ENCODE measurements at regions not wholly inside any gene's neighbourhood (a gene's known extent, or its start where the extent isn't known, plus 50 kb on each side); places are given as distances from the start of the nearest gene placed in this dataset.
"Not testable (repeated sequence)": the region's sequence is repeated elsewhere in the genome, so short reads cannot be mapped to it uniquely, and the experiment has no call there.

DNA sequence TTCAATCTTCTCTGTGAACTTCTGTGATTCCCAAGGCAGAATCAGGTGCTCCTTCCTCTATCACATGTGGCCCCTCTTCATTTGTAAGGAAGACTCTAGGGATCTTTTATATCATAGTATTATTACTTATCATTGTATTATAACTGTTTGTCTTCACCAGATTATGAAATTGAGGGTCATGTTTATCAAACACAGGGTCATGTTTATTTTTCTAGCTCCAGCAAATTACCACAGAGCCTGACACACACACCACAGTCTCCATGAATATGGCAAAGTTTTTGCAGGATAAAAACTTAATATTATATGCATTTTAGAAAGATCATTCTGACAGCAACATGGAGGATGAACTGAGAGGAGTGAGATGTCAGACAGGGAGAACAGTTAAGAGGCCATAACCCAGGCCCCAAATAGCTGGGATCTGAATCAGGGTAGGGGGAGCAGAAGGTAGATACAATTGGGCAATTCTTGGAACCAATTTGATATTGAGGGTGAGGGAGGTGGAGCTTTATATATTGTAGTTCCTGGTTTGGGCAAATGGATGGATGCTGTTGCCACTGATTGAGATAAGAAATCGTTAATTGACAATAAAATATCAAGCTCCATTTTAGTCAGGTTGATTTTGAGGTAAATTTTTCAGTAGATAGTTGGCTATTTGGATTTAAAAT, 130.7 kb downstream of the DHRS2 start:
- no peaks in the 10 kb centered on the region for H3K9me3 Mint-ChIP-seq (ENCODE audit: insufficient read depth)
- peaks cover 17% of the 10 kb centered on the region for H3K27me3 Mint-ChIP-seq (ENCODE audit: low read depth)
- H3K4me1 Mint-ChIP-seq (ENCODE audit: low read depth): no peaks in the 10 kb centered on the region
- no peaks in the 10 kb centered on the region for H3K36me3 Mint-ChIP-seq (ENCODE audit: low read depth)
- H3K4me3 Mint-ChIP-seq: no peak overlapping the region
- H3K27ac Mint-ChIP-seq: no peak overlapping the region
- CTCF ChIA-PET: no interaction called here
- DNase-seq: no peak
- no peak for ATAC-seq
- POLR2A ChIA-PET: no interaction called here

DNA sequence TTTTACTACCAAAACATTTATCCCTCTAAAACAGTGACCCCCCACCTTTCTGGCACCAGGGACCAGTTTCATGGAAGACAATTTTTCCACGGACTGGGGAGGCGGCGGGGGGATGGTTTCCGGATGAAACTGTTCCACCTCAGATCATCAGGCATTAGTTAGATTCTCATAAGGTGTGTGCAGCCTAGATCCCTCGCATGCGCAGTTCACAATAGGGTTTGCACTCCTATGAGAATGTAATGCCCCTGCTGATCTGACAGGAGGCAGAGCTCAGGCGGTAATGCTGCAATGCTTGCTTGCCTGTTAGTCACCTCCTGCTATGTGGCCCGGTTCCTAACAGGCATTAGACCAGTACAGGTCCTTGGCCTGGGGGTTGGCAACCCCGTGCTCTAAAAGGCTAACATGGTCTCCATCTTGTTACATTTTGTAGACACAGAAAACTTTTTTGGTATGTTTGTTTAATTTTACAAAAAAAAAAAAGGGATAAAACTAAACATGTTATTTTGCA, 133.1 kb downstream of the DHRS2 start:
- H3K36me3 Mint-ChIP-seq (ENCODE audit: low read depth); H3K9me3 Mint-ChIP-seq (ENCODE audit: insufficient read depth); ATAC-seq; H3K4me1 Mint-ChIP-seq (ENCODE audit: low read depth); H3K27ac Mint-ChIP-seq; DNase-seq; POLR2A ChIA-PET; CTCF ChIA-PET; H3K4me3 Mint-ChIP-seq: not testable (repeated sequence)
- peaks cover 14% of the 10 kb centered on the region for H3K27me3 Mint-ChIP-seq (ENCODE audit: low read depth)

DNA sequence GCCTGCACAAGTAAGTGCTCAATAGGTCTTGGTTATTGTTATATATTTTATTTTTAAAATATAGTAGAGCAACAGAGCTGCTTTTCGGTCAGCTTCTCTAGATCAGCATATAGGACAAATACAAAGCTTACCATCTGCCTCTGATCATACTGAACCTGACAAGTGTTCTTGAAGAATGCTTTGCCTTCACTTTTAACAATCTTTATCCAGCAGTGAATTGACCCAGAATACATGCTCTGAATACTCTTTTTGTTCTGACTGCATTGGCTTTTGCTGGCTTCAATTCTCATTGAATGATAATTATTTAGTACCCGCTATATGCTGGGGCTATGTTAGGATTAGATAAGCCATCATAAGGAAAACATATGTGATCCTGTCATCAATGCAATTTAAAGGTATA, 137.8 kb downstream of the DHRS2 start:
- no peak overlapping the region for H3K4me3 Mint-ChIP-seq
- ATAC-seq (no peak), DNase-seq (no peak)
- H3K9me3 Mint-ChIP-seq (ENCODE audit: insufficient read depth): no peaks in the 10 kb centered on the region
- ChIA-PET CTCF (no interaction called here), POLR2A (no interaction called here)
- no peaks in the 10 kb centered on the region for H3K4me1 Mint-ChIP-seq (ENCODE audit: low read depth)
- H3K36me3 Mint-ChIP-seq (ENCODE audit: low read depth): no peaks in the 10 kb centered on the region
- H3K27me3 Mint-ChIP-seq (ENCODE audit: low read depth): peaks cover 15% of the 10 kb centered on the region
- no peak overlapping the region for H3K27ac Mint-ChIP-seq

DNA sequence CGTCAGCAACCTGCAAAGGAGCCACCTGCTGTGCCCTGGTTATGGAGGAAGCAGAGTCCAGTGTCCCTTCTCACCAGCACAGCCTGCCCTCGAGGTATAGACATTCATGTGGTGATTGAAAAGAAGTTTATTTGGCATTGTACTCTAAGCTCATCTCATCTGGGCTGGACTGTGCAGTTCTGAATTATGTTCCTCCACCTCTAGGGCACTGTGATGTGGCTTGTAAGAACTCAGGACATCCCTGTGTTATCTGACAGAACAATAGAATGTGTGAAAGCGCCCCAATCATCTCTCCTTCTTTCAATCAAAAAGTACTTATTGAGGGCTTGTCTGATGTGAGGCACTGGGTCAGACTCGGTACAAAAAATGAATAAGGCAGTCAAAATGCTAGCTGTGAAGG, 140.1 kb downstream of the DHRS2 start:
- ATAC-seq: no peak
- Mint-ChIP-seq H3K27ac (no peak overlapping the region), H3K4me3 (no peak overlapping the region), H3K27me3 (ENCODE audit: low read depth) (peaks cover 12% of the 10 kb centered on the region), H3K9me3 (ENCODE audit: insufficient read depth) (no peaks in the 10 kb centered on the region), H3K4me1 (ENCODE audit: low read depth) (no peaks in the 10 kb centered on the region), H3K36me3 (ENCODE audit: low read depth) (no peaks in the 10 kb centered on the region)
- ChIA-PET CTCF (no interaction called here), POLR2A (no interaction called here)
- no peak for DNase-seq

DNA sequence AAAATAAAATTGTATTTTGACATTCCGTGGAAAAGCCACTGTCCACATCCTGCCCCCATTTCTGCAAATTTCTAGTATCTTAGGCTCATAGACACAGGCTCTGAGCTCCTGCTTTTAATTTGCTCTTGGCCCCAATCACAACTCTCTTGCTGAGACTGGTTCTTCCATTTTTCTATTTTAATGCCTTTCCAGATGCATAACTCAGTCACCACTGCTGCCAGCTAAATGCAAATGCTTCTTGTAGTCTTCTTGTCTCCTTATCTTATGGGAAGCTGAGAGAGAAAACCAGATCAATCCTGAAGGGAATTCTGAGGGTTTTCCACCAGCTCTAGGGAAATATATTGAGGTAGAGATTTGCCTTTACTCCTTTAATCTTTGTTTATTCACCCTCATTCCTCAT, 149.0 kb downstream of the DHRS2 start:
- Mint-ChIP-seq H3K27ac (no peak overlapping the region), H3K4me3 (no peak overlapping the region), H3K27me3 (ENCODE audit: low read depth) (peaks cover 18% of the 10 kb centered on the region), H3K9me3 (ENCODE audit: insufficient read depth) (no peaks in the 10 kb centered on the region), H3K36me3 (ENCODE audit: low read depth) (no peaks in the 10 kb centered on the region), H3K4me1 (ENCODE audit: low read depth) (no peaks in the 10 kb centered on the region)
- ChIA-PET CTCF (interaction anchor here (1.6 kb wide), 1 partner anchor 10 kb away, joined by 4 read pairs; no protein-coding TSS in a partner anchor), POLR2A (no interaction called here)
- ATAC-seq (no peak), DNase-seq (no peak)

DNA sequence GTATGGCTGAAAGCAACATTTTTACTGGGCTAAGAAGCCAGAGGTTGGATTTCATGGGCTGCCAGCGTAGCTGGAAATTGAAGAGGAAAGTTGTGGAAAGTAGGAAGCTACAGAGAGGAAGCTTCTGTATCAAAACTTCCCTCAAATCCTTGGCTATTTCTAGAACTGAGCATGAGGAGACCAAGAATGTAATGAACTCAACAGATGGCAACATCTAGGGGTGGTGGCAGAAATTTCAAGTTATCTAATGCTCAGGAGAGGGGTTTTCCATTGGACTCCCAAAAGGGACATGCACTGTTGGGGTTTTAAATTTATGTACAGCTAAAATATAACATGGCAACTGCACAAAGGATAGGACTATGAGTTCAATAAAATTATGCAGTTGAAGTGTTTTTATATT, 151.3 kb downstream of the DHRS2 start:
- H3K9me3 Mint-ChIP-seq (ENCODE audit: insufficient read depth): no peaks in the 10 kb centered on the region
- H3K4me1 Mint-ChIP-seq (ENCODE audit: low read depth): no peaks in the 10 kb centered on the region
- H3K4me3 Mint-ChIP-seq: no peak overlapping the region
- ATAC-seq: no peak
- H3K36me3 Mint-ChIP-seq (ENCODE audit: low read depth): no peaks in the 10 kb centered on the region
- H3K27me3 Mint-ChIP-seq (ENCODE audit: low read depth): peaks cover 16% of the 10 kb centered on the region
- POLR2A ChIA-PET: no interaction called here
- no peak overlapping the region for H3K27ac Mint-ChIP-seq
- CTCF ChIA-PET: no interaction called here
- no peak for DNase-seq

DNA sequence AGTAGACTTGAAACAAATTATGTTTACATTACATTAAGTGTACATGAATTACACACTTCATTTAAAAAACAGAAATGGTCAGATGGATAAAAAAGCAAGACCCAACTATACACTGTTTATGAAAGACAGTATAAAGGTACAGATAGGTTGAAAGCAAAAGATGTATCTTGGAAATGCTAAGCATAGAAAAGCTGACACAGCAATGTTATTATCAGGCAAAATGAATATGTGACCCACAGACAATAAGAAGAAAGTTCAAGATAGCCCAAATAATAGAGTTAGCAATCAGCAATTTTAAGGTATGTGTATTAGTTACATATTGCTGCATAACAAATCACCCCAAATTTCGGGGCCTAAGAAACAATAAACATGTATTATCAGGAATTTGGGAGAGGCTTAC, 153.5 kb downstream of the DHRS2 start:
- Mint-ChIP-seq H3K4me1 (ENCODE audit: low read depth) (no peaks in the 10 kb centered on the region), H3K27ac (no peak overlapping the region), H3K36me3 (ENCODE audit: low read depth) (no peaks in the 10 kb centered on the region), H3K9me3 (ENCODE audit: insufficient read depth) (no peaks in the 10 kb centered on the region), H3K4me3 (no peak overlapping the region), H3K27me3 (ENCODE audit: low read depth) (peaks cover 16% of the 10 kb centered on the region)
- ChIA-PET POLR2A (no interaction called here), CTCF (no interaction called here)
- DNase-seq: no peak
- ATAC-seq: no peak

DNA sequence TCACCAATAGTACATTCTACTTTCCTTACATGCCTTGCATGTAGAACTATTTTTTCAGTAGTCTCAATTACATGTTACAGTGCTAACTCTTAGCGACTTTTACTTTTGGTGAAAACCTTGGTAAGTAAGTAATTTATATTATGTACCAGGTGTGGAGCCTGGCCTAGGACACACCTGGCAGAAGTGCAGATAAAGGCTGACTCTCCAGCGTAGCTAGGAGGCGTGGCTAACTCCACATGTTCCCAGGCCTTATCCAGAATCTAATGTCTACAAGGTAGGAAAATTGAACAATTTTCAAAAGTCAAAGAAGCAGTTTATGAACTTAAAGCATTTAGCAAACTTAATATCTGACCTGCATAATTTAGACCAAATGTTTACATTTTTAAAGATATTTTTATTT, 157.4 kb downstream of the DHRS2 start:
- Mint-ChIP-seq H3K27me3 (ENCODE audit: low read depth) (peaks cover 8% of the 10 kb centered on the region), H3K9me3 (ENCODE audit: insufficient read depth) (no peaks in the 10 kb centered on the region), H3K36me3 (ENCODE audit: low read depth) (no peaks in the 10 kb centered on the region), H3K4me1 (ENCODE audit: low read depth) (no peaks in the 10 kb centered on the region), H3K4me3 (no peak overlapping the region), H3K27ac (no peak overlapping the region)
- ChIA-PET POLR2A (no interaction called here), CTCF (no interaction called here)
- no peak for ATAC-seq
- no peak for DNase-seq

DNA sequence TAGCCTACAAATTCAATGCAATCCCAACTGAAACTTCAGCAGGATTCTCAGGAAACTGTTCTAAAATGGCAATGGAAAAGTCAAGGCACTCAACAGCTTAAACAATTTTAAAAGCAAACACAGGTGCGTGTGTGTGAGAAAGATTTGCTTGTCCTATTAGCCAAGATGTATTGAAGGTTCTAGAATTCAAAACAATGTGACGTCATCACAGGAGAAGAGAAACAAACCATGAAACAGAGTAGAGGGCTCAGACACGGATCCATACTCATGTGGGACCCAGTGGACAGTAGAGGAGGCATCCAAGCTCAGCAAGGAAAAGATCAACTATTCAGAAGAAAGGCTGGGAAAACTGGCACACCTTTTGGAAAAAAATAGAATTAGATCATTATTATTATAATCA, 152.8 kb upstream of the DHRS4 start:
- DNase-seq: no peak
- Mint-ChIP-seq H3K4me3 (no peak overlapping the region), H3K4me1 (ENCODE audit: low read depth) (no peaks in the 10 kb centered on the region), H3K9me3 (ENCODE audit: insufficient read depth) (peaks cover 9% of the 10 kb centered on the region), H3K36me3 (ENCODE audit: low read depth) (no peaks in the 10 kb centered on the region), H3K27me3 (ENCODE audit: low read depth) (peaks cover 19% of the 10 kb centered on the region), H3K27ac (no peak overlapping the region)
- ChIA-PET POLR2A (interaction anchor here (0.6 kb wide), 1 partner anchor 263 kb away, joined by 3 read pairs; no protein-coding TSS in a partner anchor), CTCF (no interaction called here)
- no peak for ATAC-seq

DNA sequence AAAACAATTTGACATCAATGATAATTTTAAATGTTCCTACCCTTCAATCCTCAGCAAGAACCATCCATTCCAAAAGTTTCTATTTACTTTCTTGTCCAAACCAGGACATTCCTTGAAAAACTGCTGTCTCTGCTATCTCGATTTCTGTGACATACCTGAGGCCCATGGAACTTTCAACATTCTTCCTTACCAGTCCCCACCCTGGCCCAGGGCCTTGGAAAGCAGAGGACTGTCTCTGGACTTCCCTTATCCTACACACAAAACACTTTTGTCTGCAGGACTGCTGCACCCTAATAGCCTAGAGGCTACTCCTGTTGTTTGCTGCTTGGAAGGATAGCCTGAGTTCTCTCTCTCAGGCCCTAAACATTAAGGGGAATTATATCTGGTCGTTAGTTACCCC, 151.8 kb upstream of the DHRS4 start:
- DNase-seq: no peak
- H3K27me3 Mint-ChIP-seq (ENCODE audit: low read depth): peaks cover 19% of the 10 kb centered on the region
- no peaks in the 10 kb centered on the region for H3K36me3 Mint-ChIP-seq (ENCODE audit: low read depth)
- H3K4me3 Mint-ChIP-seq: no peak overlapping the region
- H3K9me3 Mint-ChIP-seq (ENCODE audit: insufficient read depth): peaks cover 10% of the 10 kb centered on the region
- ChIA-PET CTCF (no interaction called here), POLR2A (no interaction called here)
- no peak overlapping the region for H3K27ac Mint-ChIP-seq
- H3K4me1 Mint-ChIP-seq (ENCODE audit: low read depth): no peaks in the 10 kb centered on the region
- no peak for ATAC-seq

DNA sequence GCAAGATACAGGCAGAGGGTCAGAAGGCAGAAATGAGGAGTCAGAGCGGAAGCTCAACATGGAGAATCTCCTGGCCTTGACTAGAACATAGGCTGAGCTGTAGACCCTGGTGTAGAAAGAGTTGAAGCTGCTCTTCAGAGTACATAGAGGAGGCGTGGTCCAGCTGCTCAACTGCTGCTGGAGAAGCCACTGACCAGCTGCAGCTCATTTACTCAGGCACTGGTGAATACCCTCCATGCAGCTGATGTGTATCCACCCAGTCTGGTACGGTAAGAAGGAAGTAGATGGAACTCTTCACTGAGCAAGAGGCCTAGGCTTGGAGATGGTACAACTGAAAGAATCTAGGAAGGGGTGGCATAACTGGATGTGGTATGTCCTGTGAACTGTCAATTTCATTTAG, 148.8 kb upstream of the DHRS4 start:
- DNase-seq (no peak), ATAC-seq (no peak)
- H3K27me3 Mint-ChIP-seq (ENCODE audit: low read depth): peaks cover 12% of the 10 kb centered on the region
- no peak overlapping the region for H3K27ac Mint-ChIP-seq
- H3K4me3 Mint-ChIP-seq: no peak overlapping the region
- no peaks in the 10 kb centered on the region for H3K4me1 Mint-ChIP-seq (ENCODE audit: low read depth)
- no peaks in the 10 kb centered on the region for H3K36me3 Mint-ChIP-seq (ENCODE audit: low read depth)
- CTCF ChIA-PET: no interaction called here
- POLR2A ChIA-PET: no interaction called here
- peaks cover 10% of the 10 kb centered on the region for H3K9me3 Mint-ChIP-seq (ENCODE audit: insufficient read depth)

DNA sequence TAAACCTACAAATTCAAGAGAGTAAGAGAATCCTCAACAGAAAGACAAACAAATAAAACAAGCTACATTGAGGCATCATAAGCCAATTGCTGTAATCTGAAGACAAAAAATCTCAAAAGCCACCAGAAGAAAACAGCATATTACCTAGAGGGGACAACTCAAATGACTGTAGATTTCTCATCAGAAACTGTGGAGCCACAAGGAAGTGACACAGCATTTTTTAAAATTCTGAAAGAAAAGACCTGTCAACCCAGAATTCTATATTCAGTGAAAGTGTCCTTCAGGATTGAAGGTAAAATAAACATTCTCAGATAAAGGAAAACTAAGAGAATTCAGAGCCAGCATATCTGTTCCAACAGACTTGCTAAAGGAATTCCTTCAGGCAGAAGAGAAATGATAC, 147.8 kb upstream of the DHRS4 start:
- DNase-seq: no peak
- ChIA-PET POLR2A (interaction anchor here (0.7 kb wide), 1 partner anchor 92 kb away, joined by 3 read pairs; no protein-coding TSS in a partner anchor), CTCF (interaction anchor here (0.7 kb wide), 1 partner anchor 1269 kb away, joined by 3 read pairs; no protein-coding TSS in a partner anchor)
- Mint-ChIP-seq H3K36me3 (ENCODE audit: low read depth) (no peaks in the 10 kb centered on the region), H3K9me3 (ENCODE audit: insufficient read depth) (peaks cover 10% of the 10 kb centered on the region), H3K4me3 (no peak overlapping the region), H3K4me1 (ENCODE audit: low read depth) (no peaks in the 10 kb centered on the region), H3K27me3 (ENCODE audit: low read depth) (peaks cover 8% of the 10 kb centered on the region), H3K27ac (no peak overlapping the region)
- no peak for ATAC-seq

All from activated CD8-positive, alpha-beta T cell treated with anti-CD3 and anti-CD28 coated beads, Interleukin-2, amount 10 ng/mL, durations not matched to agents 7 days and 5 days (primary cell).